Omental fat pad (tissue), 3 donors: ENCODE measurements at regions not wholly inside any gene's neighbourhood (a gene's known extent, or its start where the extent isn't known, plus 50 kb on each side); places are given as distances from the start of the nearest gene placed in this dataset.
"Not testable (repeated sequence)": the region's sequence is repeated elsewhere in the genome, so short reads cannot be mapped to it uniquely, and the experiment has no call there.

ENCODE experiments used
- ATAC-seq: fragments of 150-250 bp; one replicate; pipeline ENCODE4 v1.9.1; 2016; ENCODE audit warnings: mild to moderate bottlenecking, moderate library complexity; ENCODE audit not compliant: low FRiP score
- DNase-seq: peaks from one replicate; pipeline ENCODE4 v3.0.0-alpha.2; 2019; ENCODE audit warnings: low spot score
- CTCF ChIP-seq, 3 donors: fragments of 450-650 bp; IDR thresholded peaks; one replicate each; pipeline ENCODE4 v1.5.1; 2016 to 2017; ENCODE audit warnings: antibody characterized with exemption in 3 of 3, mild to moderate bottlenecking in 3 of 3, moderate library complexity in 2 of 3

- not testable (repeated sequence) for DNase-seq, ATAC-seq
These were observed 2730.6 kb downstream of the RPIA start for GRCh38 chr2:91422102-91422501.

GRCh38 chr2:91427148-91427547 lies 2735.7 kb downstream of the RPIA start:
- not testable (repeated sequence) for DNase-seq, ATAC-seq

- not testable (repeated sequence) for DNase-seq, ATAC-seq
These were observed 2750.4 kb downstream of the RPIA start for GRCh38 chr2:91441932-91442245.

DNA sequence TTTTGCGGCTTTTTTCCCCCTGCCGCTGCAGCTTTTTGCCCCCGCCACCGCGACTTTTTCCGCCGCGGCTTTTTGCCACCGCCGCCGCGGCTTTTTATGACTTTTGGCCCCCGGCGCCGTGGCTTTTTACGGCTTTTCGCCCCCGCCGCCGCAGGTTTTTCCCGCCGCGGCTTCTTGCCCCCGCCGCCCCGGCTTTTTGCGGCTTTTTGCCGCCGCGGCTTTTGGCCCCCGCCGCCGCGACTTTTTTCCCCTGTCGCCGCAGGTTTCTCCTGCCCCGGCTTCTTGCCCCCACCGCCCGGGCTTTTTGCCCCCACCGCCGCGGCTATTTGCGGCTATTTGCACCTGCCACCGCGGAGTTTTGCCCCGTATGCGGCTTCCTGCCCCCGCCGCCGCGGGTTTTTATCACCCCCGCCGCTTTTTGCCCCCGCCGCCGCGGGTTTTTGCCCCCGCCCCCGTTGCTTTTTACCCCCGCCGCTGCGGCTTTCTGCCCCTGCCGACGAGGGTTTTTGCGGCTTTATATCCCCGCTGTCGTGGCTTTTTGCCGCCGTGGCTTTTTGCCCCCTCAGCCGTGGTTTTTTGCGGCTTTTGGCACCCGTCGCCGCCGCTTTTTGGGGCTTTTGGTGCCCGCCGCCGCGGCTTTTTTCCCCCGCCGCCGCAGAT lies 2750.9 kb downstream of the RPIA start:
- DNase-seq (no peak), ATAC-seq (no peak)
- no peak for TF ChIP-seq CTCF (IDR thresholded peaks at IDR 0.05)

DNA sequence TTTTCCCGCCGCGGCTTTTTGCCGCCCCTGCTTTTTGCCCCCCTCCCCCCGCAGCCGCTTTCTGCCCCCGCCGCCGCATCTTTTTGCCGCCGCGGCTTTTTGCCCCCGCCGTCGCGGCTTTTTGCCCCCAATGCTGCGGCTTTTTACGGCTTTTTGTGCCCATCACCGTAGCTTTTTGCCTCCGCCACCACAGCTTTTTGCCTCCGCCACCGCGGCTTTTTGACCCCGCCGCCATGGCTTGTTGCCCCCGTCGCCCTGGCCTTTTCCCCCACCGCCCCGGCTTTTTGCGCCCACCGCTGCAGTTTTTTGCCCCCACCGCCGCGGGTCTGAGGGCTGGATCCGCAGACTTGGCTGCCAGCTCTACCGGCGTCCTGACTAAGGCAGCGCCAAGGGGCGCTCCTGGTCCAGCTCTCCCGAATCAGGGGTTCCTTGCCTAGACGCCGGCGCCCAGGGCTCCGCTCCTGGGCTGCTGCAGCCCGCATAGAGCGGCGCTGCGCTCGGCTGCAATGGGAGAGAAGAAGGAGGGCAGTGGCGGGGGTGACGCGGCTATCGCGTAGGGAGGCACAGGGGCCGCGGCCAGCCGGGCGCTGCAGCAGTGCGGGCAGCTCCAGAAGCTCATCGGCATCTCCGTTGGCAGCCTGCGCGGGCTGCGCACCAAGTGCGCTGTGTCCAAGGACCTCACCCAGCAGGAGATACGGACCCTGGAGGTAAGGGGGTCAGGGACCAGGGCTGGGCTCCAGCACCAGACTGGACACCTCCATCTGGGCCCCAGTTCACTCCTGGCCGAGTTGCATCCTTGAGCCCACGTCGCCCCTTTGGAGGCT lies 2751.6 kb downstream of the RPIA start:
- not testable (repeated sequence) for DNase-seq, ATAC-seq

DNA sequence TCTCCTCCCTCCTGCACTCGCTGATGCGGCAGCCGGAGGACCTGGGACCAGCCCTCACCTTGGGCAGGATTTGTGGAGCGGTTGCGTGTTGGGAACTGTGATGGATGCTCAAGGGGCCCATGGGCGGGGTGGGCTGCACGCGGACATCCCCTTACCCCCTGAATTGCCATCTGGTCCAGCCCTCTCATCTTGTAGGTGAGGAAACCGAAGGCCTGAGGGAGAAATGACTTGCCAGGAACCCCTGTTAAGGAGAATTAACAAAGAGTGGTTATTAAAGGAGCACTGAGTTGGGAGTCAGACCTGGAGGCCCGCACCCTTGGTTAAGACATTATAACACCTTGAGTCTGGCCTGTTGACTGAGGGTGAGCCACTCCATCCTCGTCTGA lies 2752.2 kb downstream of the RPIA start:
- ATAC-seq, DNase-seq: not testable (repeated sequence)

DNA sequence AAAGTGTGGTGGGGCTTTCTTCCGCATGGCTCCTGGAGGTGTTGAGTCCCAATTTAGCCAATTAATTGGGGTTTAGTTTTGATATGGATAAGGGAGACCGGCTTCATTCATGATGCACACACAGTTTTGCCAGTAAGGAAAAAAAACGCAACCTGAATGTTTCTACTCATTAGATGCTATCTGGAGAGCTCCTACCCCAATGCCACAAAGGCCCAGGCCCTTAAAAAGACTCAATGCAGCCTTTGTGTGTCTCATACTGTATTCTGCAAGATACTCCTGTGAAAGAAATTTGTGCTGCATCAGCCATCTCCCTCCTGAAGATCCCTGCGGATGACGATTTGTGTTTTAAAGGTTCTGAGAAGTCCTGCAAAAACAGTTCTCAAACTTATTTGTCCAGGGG lies 2754.2 kb downstream of the RPIA start:
- DNase-seq, ATAC-seq: not testable (repeated sequence)

GRCh38 chr2:91446489-91446888 lies 2755.0 kb downstream of the RPIA start:
- ATAC-seq, DNase-seq: not testable (repeated sequence)

GRCh38 chr2:91446915-91447314 lies 2755.4 kb downstream of the RPIA start:
- ATAC-seq, DNase-seq: not testable (repeated sequence)

DNA sequence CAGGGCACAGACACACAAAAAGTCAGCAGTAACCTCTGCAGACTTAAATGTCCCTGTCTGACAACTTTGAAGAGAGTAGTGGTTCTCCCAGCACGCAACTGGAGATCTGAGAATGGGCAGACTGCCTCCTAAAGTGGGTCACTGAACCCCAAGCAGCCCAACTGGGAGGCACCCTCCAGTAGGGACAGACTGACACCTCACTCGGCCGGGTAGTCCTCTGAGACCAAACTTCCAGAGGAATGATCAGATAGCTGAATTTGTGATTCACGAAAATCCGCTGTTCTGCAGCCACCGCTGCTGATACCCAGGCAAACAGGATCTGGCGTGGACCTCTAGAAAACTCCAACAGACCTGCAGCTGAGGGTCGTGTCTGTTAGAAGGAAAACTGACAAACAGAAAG lies 2756.0 kb downstream of the RPIA start:
- ATAC-seq, DNase-seq: not testable (repeated sequence)

GRCh38 chr2:91462292-91462691 lies 2770.8 kb downstream of the RPIA start:
- not testable (repeated sequence) for ATAC-seq, DNase-seq

- DNase-seq, ATAC-seq: not testable (repeated sequence)
These were observed 2771.5 kb downstream of the RPIA start for GRCh38 chr2:91463007-91463406.

DNA sequence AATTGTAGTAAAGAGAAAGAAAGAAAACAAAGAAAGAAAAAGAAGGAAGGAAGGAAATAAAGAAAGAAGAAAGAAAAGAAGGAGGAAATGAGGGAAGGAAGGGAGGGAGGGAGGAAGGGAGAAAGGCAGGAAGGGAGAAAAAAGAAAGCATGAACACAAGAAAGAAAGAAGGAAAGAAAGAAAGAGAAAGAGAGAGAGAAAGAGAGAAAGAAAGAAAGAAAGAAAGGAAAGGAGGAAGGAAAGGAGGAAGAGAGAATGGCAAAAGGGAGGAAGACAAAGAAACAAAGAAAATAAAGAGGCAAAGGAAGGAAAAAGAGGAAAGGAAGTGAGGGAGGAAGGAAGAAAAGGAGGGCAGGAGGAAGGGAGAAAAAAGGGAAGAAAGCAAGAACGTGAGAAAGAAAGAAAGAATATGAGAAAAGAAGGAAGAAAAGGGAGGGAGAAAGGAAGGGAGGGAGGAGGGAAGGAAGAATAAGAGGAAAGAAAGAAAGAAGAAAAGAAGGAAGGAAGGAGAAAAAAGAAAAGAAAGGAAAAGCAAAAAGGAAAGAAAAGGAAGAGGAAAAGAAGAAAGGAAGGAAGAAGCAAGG lies 2775.4 kb downstream of the RPIA start:
- not testable (repeated sequence) for ATAC-seq, DNase-seq

DNA sequence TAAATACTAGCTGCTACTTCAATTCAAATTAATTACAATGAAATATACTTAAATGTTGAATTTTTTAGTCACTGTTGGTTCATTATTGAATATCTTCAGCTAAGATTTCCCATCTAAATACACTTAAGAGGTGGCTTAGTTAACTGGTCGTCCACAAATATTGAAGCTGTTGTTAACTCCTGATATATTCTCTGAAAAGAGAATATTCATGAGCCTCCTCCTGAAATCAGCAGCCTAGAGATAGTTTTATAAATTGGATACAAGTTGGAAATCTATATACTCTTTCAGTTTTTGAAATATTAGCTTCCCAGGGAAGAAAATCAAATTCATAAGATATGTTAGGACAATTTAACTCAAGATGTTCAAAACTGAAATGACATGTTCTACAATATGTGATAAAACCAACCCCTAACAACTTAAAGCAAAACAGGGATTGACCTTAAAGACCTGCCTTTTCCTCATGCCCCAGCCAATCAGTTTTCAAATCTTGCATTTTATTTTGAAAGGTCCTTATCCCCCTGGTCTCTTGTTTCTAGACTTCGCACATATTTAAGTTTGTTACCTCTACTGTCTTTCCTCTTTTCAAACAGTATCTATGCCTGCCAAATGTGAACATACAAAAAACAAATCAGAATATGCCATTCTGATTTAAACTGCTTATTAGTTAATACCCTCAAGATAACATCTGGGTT lies 2784.9 kb downstream of the RPIA start:
- not testable (repeated sequence) for ATAC-seq

GRCh38 chr2:91476936-91477246 lies 2785.4 kb downstream of the RPIA start:
- not testable (repeated sequence) for ATAC-seq, DNase-seq

More for the DNA sequence above, 2784.9 kb downstream of the RPIA start:
- not testable (repeated sequence) for DNase-seq

GRCh38 chr2:91477291-91477690 lies 2785.8 kb downstream of the RPIA start:
- ATAC-seq, DNase-seq: not testable (repeated sequence)
